ENCODE measurements at regions not wholly inside any gene's neighbourhood (a gene's known extent, or its start where the extent isn't known, plus 50 kb on each side); places are given as distances from the start of the nearest gene placed in this dataset.
A peak's percentile ranks its signal among the peaks of the same experiment; 100 is the strongest.

GRCh38 chr15:62231856-62232255 is 66.8 kb upstream of the C2CD4B start:
- no CpG with 5 or more reads among the region's 3 CpGs for WGBS, 2 donors (ENCODE audit: extremely low coverage in 2 of 2, insufficient read length in 2 of 2, insufficient replicate concordance in 1 of 2)
- Histone ChIP-seq H3K4me3 (ENCODE audit: low read length in 2 of 2) (no peak overlapping the region), H4K8ac (ENCODE audit: low read depth, low read length) (no peak overlapping the region), H2BK12ac (ENCODE audit: low read length) (no peak overlapping the region), H2AFZ (ENCODE audit: low read length) (no peak overlapping the region), H3K18ac (ENCODE audit: low read length) (no peak overlapping the region), H3K27me3 (ENCODE audit: control insufficient read depth in 3 of 3, insufficient read depth in 3 of 3, low read depth in 1 of 3, low read length in 3 of 3) (no peaks in the 10 kb centered on the region), H3K36me3 (replicated peaks in 1 of 2; ENCODE audit: control insufficient read depth in 2 of 2, insufficient read depth in 2 of 2, low read length in 2 of 2) (no peaks in the 10 kb centered on the region), H2BK15ac (ENCODE audit: low read length) (no peak overlapping the region), H2BK120ac (ENCODE audit: low read depth, low read length) (no peak overlapping the region), H3K14ac (ENCODE audit: low read length) (no peak overlapping the region), H3K23ac (ENCODE audit: low read depth, low read length, poor library complexity) (no peak overlapping the region), H3K4ac (ENCODE audit: low read length) (no peak overlapping the region), H3K27ac (replicated peaks; ENCODE audit: low read length) (no peak overlapping the region), H2AK5ac (ENCODE audit: low read depth, low read length) (no peak overlapping the region), H3K4me1 (ENCODE audit: control insufficient read depth in 2 of 2, insufficient read depth in 1 of 2, low read depth in 1 of 2, low read length in 2 of 2) (peaks cover 0 to 2% of the 10 kb centered on the region in 2 donors), H3K79me1 (ENCODE audit: low read depth, low read length) (no peaks in the 10 kb centered on the region), H4K91ac (ENCODE audit: low read depth, low read length, poor library complexity) (no peak overlapping the region), H2BK5ac (ENCODE audit: low read length) (no peak overlapping the region), H3K9me3 (replicated peaks in 1 of 2; ENCODE audit: control insufficient read depth in 2 of 2, insufficient read depth in 1 of 2, low read depth in 1 of 2, low read length in 2 of 2) (no peaks in the 10 kb centered on the region), H3K4me2 (ENCODE audit: insufficient read depth, low read length, poor library complexity, severe bottlenecking) (no peak overlapping the region), H3K9ac (ENCODE audit: low read depth, low read length, poor library complexity) (no peak overlapping the region)
- no peak for DNase-seq (ENCODE audit: low spot score)

- Histone ChIP-seq H2AFZ (ENCODE audit: low read length) (no peak overlapping the region), H2BK15ac (ENCODE audit: low read length) (no peak overlapping the region), H3K23ac (ENCODE audit: low read depth, low read length, poor library complexity) (no peak overlapping the region), H2BK5ac (ENCODE audit: low read length) (no peak overlapping the region), H3K9ac (ENCODE audit: low read depth, low read length, poor library complexity) (no peak overlapping the region), H3K79me1 (ENCODE audit: low read depth, low read length) (no peaks in the 10 kb centered on the region), H3K36me3 (replicated peaks in 1 of 2; ENCODE audit: control insufficient read depth in 2 of 2, insufficient read depth in 2 of 2, low read length in 2 of 2) (no peaks in the 10 kb centered on the region), H3K4ac (ENCODE audit: low read length) (no peak overlapping the region), H3K14ac (ENCODE audit: low read length) (no peak overlapping the region), H3K27me3 (ENCODE audit: control insufficient read depth in 3 of 3, insufficient read depth in 3 of 3, low read depth in 1 of 3, low read length in 3 of 3) (no peaks in the 10 kb centered on the region), H4K91ac (ENCODE audit: low read depth, low read length, poor library complexity) (no peak overlapping the region), H3K4me3 (ENCODE audit: low read length in 2 of 2) (no peak overlapping the region), H3K4me1 (ENCODE audit: control insufficient read depth in 2 of 2, insufficient read depth in 1 of 2, low read depth in 1 of 2, low read length in 2 of 2) (no peaks in the 10 kb centered on the region), H2AK5ac (ENCODE audit: low read depth, low read length) (no peak overlapping the region), H3K27ac (replicated peaks; ENCODE audit: low read length) (no peak overlapping the region), H4K8ac (ENCODE audit: low read depth, low read length) (no peak overlapping the region), H2BK120ac (ENCODE audit: low read depth, low read length) (no peak overlapping the region), H3K18ac (ENCODE audit: low read length) (no peak overlapping the region), H3K4me2 (ENCODE audit: insufficient read depth, low read length, poor library complexity, severe bottlenecking) (no peak overlapping the region), H3K9me3 (replicated peaks in 1 of 2; ENCODE audit: control insufficient read depth in 2 of 2, insufficient read depth in 1 of 2, low read depth in 1 of 2, low read length in 2 of 2) (no peaks in the 10 kb centered on the region), H2BK12ac (ENCODE audit: low read length) (no peak overlapping the region)
- no CpG with 5 or more reads among the region's 5 CpGs for WGBS, 2 donors (ENCODE audit: extremely low coverage in 2 of 2, insufficient read length in 2 of 2, insufficient replicate concordance in 1 of 2)
- DNase-seq (ENCODE audit: low spot score) = no peak
Observed at GRCh38 chr15:62240121-62241096, 75.3 kb upstream of the C2CD4B start.

- H3K23ac ChIP-seq (ENCODE audit: low read depth, low read length, poor library complexity) = no peak overlapping the region
- no peak overlapping the region for H2BK5ac ChIP-seq (ENCODE audit: low read length)
- no peaks in the 10 kb centered on the region for H3K79me1 ChIP-seq (ENCODE audit: low read depth, low read length)
- no peaks in the 10 kb centered on the region for H3K4me1 ChIP-seq (ENCODE audit: control insufficient read depth in 2 of 2, insufficient read depth in 1 of 2, low read depth in 1 of 2, low read length in 2 of 2)
- no peak overlapping the region for H2AFZ ChIP-seq (ENCODE audit: low read length)
- H3K9me3 ChIP-seq (replicated peaks in 1 of 2; ENCODE audit: control insufficient read depth in 2 of 2, insufficient read depth in 1 of 2, low read depth in 1 of 2, low read length in 2 of 2) = no peaks in the 10 kb centered on the region
- H3K14ac ChIP-seq (ENCODE audit: low read length) = no peak overlapping the region
- no peak overlapping the region for H4K91ac ChIP-seq (ENCODE audit: low read depth, low read length, poor library complexity)
- no peak overlapping the region for H3K4me3 ChIP-seq (ENCODE audit: low read length in 2 of 2)
- no peak overlapping the region for H3K4ac ChIP-seq (ENCODE audit: low read length)
- no peaks in the 10 kb centered on the region for H3K27me3 ChIP-seq (ENCODE audit: control insufficient read depth in 3 of 3, insufficient read depth in 3 of 3, low read depth in 1 of 3, low read length in 3 of 3)
- no peak overlapping the region for H4K8ac ChIP-seq (ENCODE audit: low read depth, low read length)
- H2BK120ac ChIP-seq (ENCODE audit: low read depth, low read length) = no peak overlapping the region
- H3K18ac ChIP-seq (ENCODE audit: low read length) = no peak overlapping the region
- no peak overlapping the region for H3K4me2 ChIP-seq (ENCODE audit: insufficient read depth, low read length, poor library complexity, severe bottlenecking)
- peak; percentile 5 for DNase-seq (ENCODE audit: low spot score)
- H3K27ac ChIP-seq (replicated peaks; ENCODE audit: low read length) = no peak overlapping the region
- no peaks in the 10 kb centered on the region for H3K36me3 ChIP-seq (replicated peaks in 1 of 2; ENCODE audit: control insufficient read depth in 2 of 2, insufficient read depth in 2 of 2, low read length in 2 of 2)
- H2AK5ac ChIP-seq (ENCODE audit: low read depth, low read length) = no peak overlapping the region
- no peak overlapping the region for H3K9ac ChIP-seq (ENCODE audit: low read depth, low read length, poor library complexity)
- H2BK12ac ChIP-seq (ENCODE audit: low read length) = no peak overlapping the region
- no peak overlapping the region for H2BK15ac ChIP-seq (ENCODE audit: low read length)
- no CpG with 5 or more reads among the region's 5 CpGs for WGBS, 2 donors (ENCODE audit: extremely low coverage in 2 of 2, insufficient read length in 2 of 2, insufficient replicate concordance in 1 of 2)
Observed at GRCh38 chr15:62241135-62241770, 76.2 kb upstream of the C2CD4B start.

- WGBS, 2 donors (ENCODE audit: extremely low coverage in 2 of 2, insufficient read length in 2 of 2, insufficient replicate concordance in 1 of 2) = no CpG with 5 or more reads among the region's 7 CpGs
- no peak overlapping the region for H4K8ac ChIP-seq (ENCODE audit: low read depth, low read length)
- H3K4ac ChIP-seq (ENCODE audit: low read length) = no peak overlapping the region
Observed at GRCh38 chr15:62242999-62243398, 77.9 kb upstream of the C2CD4B start.

More at GRCh38 chr15:62242999-62243398, 77.9 kb upstream of the C2CD4B start:
- H2BK5ac ChIP-seq (ENCODE audit: low read length) = no peak overlapping the region
- H3K4me3 ChIP-seq (ENCODE audit: low read length in 2 of 2) = no peak overlapping the region
- DNase-seq (ENCODE audit: low spot score) = no peak
- H2AFZ ChIP-seq (ENCODE audit: low read length) = no peak overlapping the region
- no peaks in the 10 kb centered on the region for H3K79me1 ChIP-seq (ENCODE audit: low read depth, low read length)
- H3K27ac ChIP-seq (replicated peaks; ENCODE audit: low read length) = no peak overlapping the region
- no peak overlapping the region for H2AK5ac ChIP-seq (ENCODE audit: low read depth, low read length)
- H3K4me2 ChIP-seq (ENCODE audit: insufficient read depth, low read length, poor library complexity, severe bottlenecking) = no peak overlapping the region
- H3K4me1 ChIP-seq (ENCODE audit: control insufficient read depth in 2 of 2, insufficient read depth in 1 of 2, low read depth in 1 of 2, low read length in 2 of 2) = no peaks in the 10 kb centered on the region
- H3K23ac ChIP-seq (ENCODE audit: low read depth, low read length, poor library complexity) = no peak overlapping the region
- no peak overlapping the region for H2BK15ac ChIP-seq (ENCODE audit: low read length)
- H3K9me3 ChIP-seq (replicated peaks in 1 of 2; ENCODE audit: control insufficient read depth in 2 of 2, insufficient read depth in 1 of 2, low read depth in 1 of 2, low read length in 2 of 2) = no peaks in the 10 kb centered on the region
- H4K91ac ChIP-seq (ENCODE audit: low read depth, low read length, poor library complexity) = no peak overlapping the region
- peak overlapping the region; percentile 9 for H3K18ac ChIP-seq (ENCODE audit: low read length)
- H3K36me3 ChIP-seq (replicated peaks in 1 of 2; ENCODE audit: control insufficient read depth in 2 of 2, insufficient read depth in 2 of 2, low read length in 2 of 2) = no peaks in the 10 kb centered on the region
- H2BK120ac ChIP-seq (ENCODE audit: low read depth, low read length) = no peak overlapping the region
- no peaks in the 10 kb centered on the region for H3K27me3 ChIP-seq (ENCODE audit: control insufficient read depth in 3 of 3, insufficient read depth in 3 of 3, low read depth in 1 of 3, low read length in 3 of 3)
- no peak overlapping the region for H3K9ac ChIP-seq (ENCODE audit: low read depth, low read length, poor library complexity)
- no peak overlapping the region for H2BK12ac ChIP-seq (ENCODE audit: low read length)
- peak overlapping the region; percentile 50 for H3K14ac ChIP-seq (ENCODE audit: low read length)
